T-helper 17 cell (primary cell): ENCODE measurements at regions not wholly inside any gene's neighbourhood (a gene's known extent, or its start where the extent isn't known, plus 50 kb on each side); places are given as distances from the start of the nearest gene placed in this dataset.
"Not testable (repeated sequence)": the region's sequence is repeated elsewhere in the genome, so short reads cannot be mapped to it uniquely, and the experiment has no call there.

ENCODE experiments used
- ATAC-seq: fragments of 150-1000 bp; cut with Tn5 transposase; 2 replicates; pipeline ENCODE4 v1.10.0; 2021; ENCODE audit warnings: mild to moderate bottlenecking, moderate library complexity
- DNase-seq, 3 donors: peaks; one replicate each; pipeline versions ENCODE4 v3.0.0 to v3.0.0-alpha.2; 2020 to 2021
- H3K9me3 ChIP-seq: one replicate; pipeline ENCODE4 v1.7.0; 2013; ENCODE audit warnings: low read length, mild to moderate bottlenecking; ENCODE audit not compliant: control insufficient read depth, poor library complexity, severe bottlenecking
- H3K27ac Mint-ChIP-seq: one replicate; pipeline ENCODE4 v1.8.0; 2022; ENCODE audit warnings: mild to moderate bottlenecking, moderate library complexity, mixed read lengths
- H3K27me3 Mint-ChIP-seq: one replicate; pipeline ENCODE4 v1.8.0; 2022; ENCODE audit warnings: mixed read lengths
- H3K36me3 Mint-ChIP-seq: one replicate; pipeline ENCODE4 v1.8.0; 2022; ENCODE audit warnings: low read depth, mixed read lengths
- H3K4me1 Mint-ChIP-seq: one replicate; pipeline ENCODE4 v1.8.0; 2022; ENCODE audit warnings: mild to moderate bottlenecking, mixed read lengths
- H3K4me3 Mint-ChIP-seq: one replicate; pipeline ENCODE4 v1.8.0; 2022; ENCODE audit warnings: mild to moderate bottlenecking, moderate library complexity, mixed read lengths

GRCh38 chr4:14906805-14907204 lies 95.5 kb upstream of the CPEB2 start:
- no peaks in the 10 kb centered on the region for H3K9me3 ChIP-seq
- DNase-seq (no peak), ATAC-seq (no peak)
- H3K27me3 Mint-ChIP-seq: peaks cover 54% of the 10 kb centered on the region
- no peak overlapping the region for H3K27ac Mint-ChIP-seq
- H3K4me1 Mint-ChIP-seq: peaks cover 3% of the 10 kb centered on the region
- H3K4me3 Mint-ChIP-seq: no peak overlapping the region
- peaks cover 3% of the 10 kb centered on the region for H3K36me3 Mint-ChIP-seq

GRCh38 chr4:14908635-14909034 lies 93.6 kb upstream of the CPEB2 start:
- no peak for ATAC-seq
- Mint-ChIP-seq H3K27me3 (peaks cover 39% of the 10 kb centered on the region), H3K36me3 (no peaks in the 10 kb centered on the region), H3K27ac (no peak overlapping the region), H3K4me3 (no peak overlapping the region), H3K4me1 (no peaks in the 10 kb centered on the region)
- H3K9me3 ChIP-seq: no peaks in the 10 kb centered on the region
- no peak for DNase-seq

DNA sequence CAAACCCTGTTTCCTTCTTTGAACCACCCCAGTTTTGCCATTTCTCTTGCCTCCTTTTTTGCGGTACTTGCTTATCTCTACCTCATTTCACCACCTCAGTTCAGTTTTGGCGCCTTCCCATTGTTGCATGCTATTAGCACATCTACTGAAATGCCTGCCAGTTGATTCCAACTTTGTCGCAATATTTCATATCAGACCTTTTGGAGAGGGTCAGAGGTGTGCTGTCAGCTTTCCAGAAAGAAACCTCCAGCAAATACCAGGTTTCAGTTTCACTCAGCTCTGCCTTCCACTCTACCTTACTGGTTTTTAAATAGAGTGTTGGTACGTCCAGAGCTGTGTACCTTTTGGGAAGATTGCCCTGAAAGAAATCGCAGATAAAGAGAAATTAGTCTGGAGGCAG lies 91.9 kb upstream of the CPEB2 start:
- Mint-ChIP-seq H3K4me3 (no peak overlapping the region), H3K27ac (no peak overlapping the region), H3K4me1 (no peaks in the 10 kb centered on the region), H3K27me3 (peaks cover 26% of the 10 kb centered on the region), H3K36me3 (no peaks in the 10 kb centered on the region)
- ATAC-seq (no peak), DNase-seq (no peak)
- peaks cover 3% of the 10 kb centered on the region for H3K9me3 ChIP-seq

DNA sequence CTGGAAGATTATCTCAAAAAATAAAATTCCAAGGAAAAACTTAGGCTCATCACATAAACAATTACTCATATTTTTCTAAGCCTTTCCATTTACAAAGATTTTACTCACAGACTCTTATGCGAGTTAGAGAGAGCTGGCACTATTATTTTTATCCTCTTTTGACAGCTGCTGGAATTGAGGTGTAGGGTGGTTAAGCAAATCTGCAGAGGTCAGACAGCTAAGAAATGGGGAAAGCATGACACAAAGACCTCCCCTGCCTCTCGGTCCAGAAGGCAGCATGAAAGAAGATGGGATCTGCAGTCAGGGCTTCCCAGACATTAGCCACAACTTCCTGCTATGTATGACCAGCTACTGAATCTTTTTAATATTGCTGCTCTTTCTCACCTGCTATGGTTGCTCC lies 89.9 kb upstream of the CPEB2 start:
- H3K27ac Mint-ChIP-seq: no peak overlapping the region
- DNase-seq (no peak), ATAC-seq (no peak)
- peaks cover 4% of the 10 kb centered on the region for H3K9me3 ChIP-seq
- H3K4me3 Mint-ChIP-seq: no peak overlapping the region
- peaks cover 5% of the 10 kb centered on the region for H3K36me3 Mint-ChIP-seq
- H3K4me1 Mint-ChIP-seq: peaks cover 3% of the 10 kb centered on the region
- H3K27me3 Mint-ChIP-seq: peaks cover 40% of the 10 kb centered on the region

GRCh38 chr4:14915018-14915417 lies 87.3 kb upstream of the CPEB2 start:
- Mint-ChIP-seq H3K27me3 (peaks cover 28% of the 10 kb centered on the region), H3K4me3 (no peak overlapping the region), H3K27ac (no peak overlapping the region), H3K36me3 (peaks cover 6% of the 10 kb centered on the region), H3K4me1 (peaks cover 5% of the 10 kb centered on the region)
- peaks cover 4% of the 10 kb centered on the region for H3K9me3 ChIP-seq
- DNase-seq (no peak), ATAC-seq (no peak)

GRCh38 chr4:14916554-14917297 lies 85.6 kb upstream of the CPEB2 start:
- no peak for DNase-seq
- H3K4me1 Mint-ChIP-seq: peaks cover 5% of the 10 kb centered on the region
- no peak overlapping the region for H3K4me3 Mint-ChIP-seq

GRCh38 chr4:14917298-14917633 lies 85.0 kb upstream of the CPEB2 start:
- no peak overlapping the region for H3K27ac Mint-ChIP-seq
- ATAC-seq: no peak
- peaks cover 5% of the 10 kb centered on the region for H3K4me1 Mint-ChIP-seq
- H3K36me3 Mint-ChIP-seq: peaks cover 6% of the 10 kb centered on the region
- no peak overlapping the region for H3K4me3 Mint-ChIP-seq
- H3K27me3 Mint-ChIP-seq: peaks cover 16% of the 10 kb centered on the region
- H3K9me3 ChIP-seq: peaks cover 4% of the 10 kb centered on the region
- DNase-seq: no peak

More at GRCh38 chr4:14916554-14917297, 85.6 kb upstream of the CPEB2 start:
- H3K9me3 ChIP-seq: peaks cover 4% of the 10 kb centered on the region
- no peak for ATAC-seq
- Mint-ChIP-seq H3K27ac (no peak overlapping the region), H3K27me3 (peaks cover 16% of the 10 kb centered on the region), H3K36me3 (peaks cover 6% of the 10 kb centered on the region)

- peaks cover 4% of the 10 kb centered on the region for H3K9me3 ChIP-seq
- peaks cover 5% of the 10 kb centered on the region for H3K4me1 Mint-ChIP-seq
- H3K27me3 Mint-ChIP-seq: peaks cover 16% of the 10 kb centered on the region
- no peak for DNase-seq
- no peak overlapping the region for H3K27ac Mint-ChIP-seq
- peaks cover 6% of the 10 kb centered on the region for H3K36me3 Mint-ChIP-seq
- no peak for ATAC-seq
- no peak overlapping the region for H3K4me3 Mint-ChIP-seq
Measured at GRCh38 chr4:14918336-14918735, 83.9 kb upstream of the CPEB2 start.

DNA sequence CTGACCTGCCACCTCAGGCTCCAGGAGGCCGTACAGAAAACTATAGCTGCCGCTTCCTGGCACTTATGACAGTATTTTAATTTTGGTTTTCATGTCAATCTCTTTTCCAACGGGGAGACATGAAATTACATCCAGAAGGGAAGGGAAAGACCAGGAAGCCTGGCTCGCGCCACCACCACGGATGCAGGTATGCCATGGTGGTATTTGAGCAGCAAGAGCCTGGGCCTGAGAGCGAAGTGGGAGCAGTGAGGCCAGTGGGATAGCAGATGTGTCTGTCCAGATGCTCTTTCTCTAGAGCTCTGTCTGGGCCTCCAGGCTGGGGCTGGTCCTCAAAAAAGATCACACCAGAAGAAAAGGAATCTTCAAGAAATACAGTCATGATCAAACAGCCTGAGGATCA lies 82.5 kb upstream of the CPEB2 start:
- Mint-ChIP-seq H3K4me1 (peaks cover 5% of the 10 kb centered on the region), H3K27me3 (peaks cover 16% of the 10 kb centered on the region), H3K27ac (no peak overlapping the region), H3K4me3 (no peak overlapping the region), H3K36me3 (peaks cover 6% of the 10 kb centered on the region)
- DNase-seq: no peak
- peaks cover 4% of the 10 kb centered on the region for H3K9me3 ChIP-seq
- ATAC-seq: no peak

DNA sequence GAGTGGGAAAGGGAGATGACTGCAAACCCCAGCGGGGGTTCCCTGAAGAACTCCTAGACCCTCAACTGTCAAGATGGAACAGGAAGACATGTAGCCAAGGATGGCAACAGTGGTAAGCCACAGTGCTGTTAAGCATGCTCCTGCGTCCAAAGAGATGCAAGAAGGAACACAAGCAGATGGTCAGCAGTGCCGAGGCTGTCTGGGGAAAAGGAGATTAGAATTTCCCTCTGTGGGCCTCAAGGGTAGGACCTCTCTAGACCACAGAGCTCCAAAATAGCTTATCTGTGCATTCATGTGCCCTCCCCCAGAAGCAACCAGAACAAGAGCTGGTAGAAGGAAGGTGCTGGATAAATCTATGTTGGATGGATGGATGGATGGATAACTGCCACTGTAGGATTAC lies 82.0 kb upstream of the CPEB2 start:
- H3K27ac Mint-ChIP-seq: no peak overlapping the region
- peaks cover 6% of the 10 kb centered on the region for H3K36me3 Mint-ChIP-seq
- peaks cover 2% of the 10 kb centered on the region for H3K9me3 ChIP-seq
- H3K4me3 Mint-ChIP-seq: no peak overlapping the region
- ATAC-seq (no peak), DNase-seq (no peak)
- peaks cover 16% of the 10 kb centered on the region for H3K27me3 Mint-ChIP-seq
- H3K4me1 Mint-ChIP-seq: peaks cover 5% of the 10 kb centered on the region

DNA sequence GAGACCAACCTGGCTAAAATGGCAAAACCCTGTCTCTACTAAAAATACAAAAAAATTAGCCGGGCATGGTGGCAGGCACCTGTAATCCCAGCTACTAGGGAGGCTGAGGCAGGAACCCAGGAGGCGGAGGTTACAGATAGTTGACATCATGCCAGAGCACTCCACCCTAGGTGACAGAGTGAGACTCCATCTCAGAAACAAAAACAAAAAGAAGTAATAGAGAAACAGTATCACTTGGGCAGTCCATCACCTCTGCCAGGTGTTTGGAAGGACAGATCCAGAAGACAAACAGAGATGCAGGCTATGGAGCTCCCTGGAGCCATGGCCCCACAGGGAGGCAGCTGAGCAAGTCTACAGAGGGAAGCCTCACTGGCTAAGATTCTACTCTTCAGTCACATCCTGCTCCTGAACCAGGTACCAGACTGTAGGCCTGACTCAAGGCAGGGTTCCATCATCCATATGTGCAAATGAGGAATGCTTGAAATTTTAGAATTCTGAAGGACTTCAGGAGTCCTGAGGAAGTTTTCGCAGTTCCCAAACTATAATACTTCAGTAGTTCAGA lies 81.4 kb upstream of the CPEB2 start:
- H3K9me3 ChIP-seq: no peaks in the 10 kb centered on the region
- DNase-seq (no peak), ATAC-seq (no peak)
- peaks cover 5% of the 10 kb centered on the region for H3K4me1 Mint-ChIP-seq
- peaks cover 18% of the 10 kb centered on the region for H3K27me3 Mint-ChIP-seq
- peaks cover 6% of the 10 kb centered on the region for H3K36me3 Mint-ChIP-seq
- no peak overlapping the region for H3K27ac Mint-ChIP-seq
- no peak overlapping the region for H3K4me3 Mint-ChIP-seq

DNA sequence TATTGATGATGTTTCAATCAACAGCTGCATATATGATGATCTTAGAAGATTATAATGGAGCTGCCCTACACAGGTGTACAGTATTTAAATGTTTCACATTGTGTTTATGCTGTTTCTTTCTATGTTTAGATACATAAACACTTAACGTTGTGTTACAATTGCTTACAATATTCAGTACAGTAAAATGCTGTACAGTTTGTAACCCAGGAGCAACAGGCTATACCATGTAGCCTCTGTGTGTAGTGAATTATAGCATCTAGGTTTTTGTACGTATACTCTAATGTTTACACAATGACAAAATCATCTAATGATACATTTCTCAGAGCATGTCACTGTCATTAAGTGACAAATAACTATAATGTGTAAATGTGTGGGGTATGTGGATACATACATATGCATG lies 80.5 kb upstream of the CPEB2 start:
- not testable (repeated sequence) for H3K36me3 Mint-ChIP-seq, H3K27ac Mint-ChIP-seq, DNase-seq, ATAC-seq, H3K9me3 ChIP-seq, H3K4me1 Mint-ChIP-seq, H3K4me3 Mint-ChIP-seq
- H3K27me3 Mint-ChIP-seq: peaks cover 13% of the 10 kb centered on the region

GRCh38 chr4:14924076-14924811 lies 78.0 kb upstream of the CPEB2 start:
- Mint-ChIP-seq H3K36me3 (no peaks in the 10 kb centered on the region), H3K27me3 (peaks cover 4% of the 10 kb centered on the region), H3K4me3 (no peak overlapping the region), H3K27ac (no peak overlapping the region), H3K4me1 (no peaks in the 10 kb centered on the region)
- no peaks in the 10 kb centered on the region for H3K9me3 ChIP-seq
- no peak for DNase-seq
- no peak for ATAC-seq
